HG03457 (cell line): ENCODE measurements at regions not wholly inside any gene's neighbourhood (a gene's known extent, or its start where the extent isn't known, plus 50 kb on each side); places are given as distances from the start of the nearest gene placed in this dataset.

ENCODE experiments used
- ATAC-seq: cut with Tn5 transposase; IDR thresholded peaks from one replicate; pipeline ENCODE4 v1.9.1; 2021; ENCODE audit warnings: moderate number of reproducible peaks; ENCODE audit not compliant: unreplicated experiment

DNA sequence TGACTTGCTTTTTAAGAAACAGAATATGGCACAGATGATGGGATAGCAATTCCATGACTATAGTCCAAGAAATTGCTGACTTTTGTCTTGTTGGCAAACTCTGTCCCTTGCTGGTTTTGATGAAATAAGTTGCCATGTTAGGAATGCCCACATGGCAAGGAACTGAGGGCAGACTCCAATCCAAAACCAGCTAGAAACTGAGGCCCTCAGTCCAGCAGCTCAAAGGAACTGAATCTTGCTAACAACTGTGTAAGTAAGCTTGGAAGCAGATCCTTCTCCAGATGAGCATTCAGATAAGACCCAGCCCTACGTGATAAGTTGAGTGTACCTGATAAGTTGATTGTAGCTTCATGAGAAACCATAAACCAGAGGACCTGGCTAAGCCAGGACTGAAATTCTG is 64.3 kb upstream of the BMPER start:
- no peak for ATAC-seq

DNA sequence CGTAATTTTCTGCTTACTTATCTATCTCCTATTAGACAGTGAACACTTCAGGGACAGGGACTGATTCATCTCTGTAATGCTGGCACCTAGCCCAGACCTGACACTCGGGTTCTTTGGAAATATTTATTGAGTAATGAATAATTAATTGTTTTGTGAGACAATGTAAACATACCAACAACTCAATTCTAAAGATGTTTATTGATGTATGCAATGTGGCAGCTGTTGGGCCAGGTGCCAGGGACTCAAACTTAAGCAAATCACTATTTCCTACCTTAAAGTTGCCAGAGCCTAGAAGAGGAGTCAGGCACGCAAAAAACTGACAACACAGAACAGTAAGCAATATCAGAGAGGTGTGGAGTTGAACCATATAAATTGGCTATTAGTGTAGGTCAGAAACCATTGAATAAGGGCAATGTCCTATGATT is 63.6 kb upstream of the BMPER start:
- ATAC-seq: no peak

DNA sequence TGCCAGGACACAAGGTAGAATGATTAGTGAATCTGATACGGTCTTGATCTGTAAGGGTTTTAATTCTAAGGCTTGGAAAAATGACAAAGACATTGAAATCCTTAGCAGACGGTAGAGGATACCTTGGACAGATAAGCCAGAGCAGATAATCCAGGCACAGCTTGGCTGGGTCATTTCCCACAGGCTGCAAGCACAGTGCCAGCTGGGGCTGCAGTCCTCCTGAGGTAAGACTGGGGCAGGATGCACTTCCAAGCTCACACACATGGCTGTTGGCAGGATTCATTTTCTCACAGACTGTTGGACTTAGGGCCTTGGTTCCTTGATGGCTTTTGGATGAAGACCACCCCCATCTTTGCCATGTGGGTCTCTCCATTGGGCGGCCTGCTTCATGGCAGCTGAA is 63.2 kb upstream of the BMPER start:
- no peak for ATAC-seq

DNA sequence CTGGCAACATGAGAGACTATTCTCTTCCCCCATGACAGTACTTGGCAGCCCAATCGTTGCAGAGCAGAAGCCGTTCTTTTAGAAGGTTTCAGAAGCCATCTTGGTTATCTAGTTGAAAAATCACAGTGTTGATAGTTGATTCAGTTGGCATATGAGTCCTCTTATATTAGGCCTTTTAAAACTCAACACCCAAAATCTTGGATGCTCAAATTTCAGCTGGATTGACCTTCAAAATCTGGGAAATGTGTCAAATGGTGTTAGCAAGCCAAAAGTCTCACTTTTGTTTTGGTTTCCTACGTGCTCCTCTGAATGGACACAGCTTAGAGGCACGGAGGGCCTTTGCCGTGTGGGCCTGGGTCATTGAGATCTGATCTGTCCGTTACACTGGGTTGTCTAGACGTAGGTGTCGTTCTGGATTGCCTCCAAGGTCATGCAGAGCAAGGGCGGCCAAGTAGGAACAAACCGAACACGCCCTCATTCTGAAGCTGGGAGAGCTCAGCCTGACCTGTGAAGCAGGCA is 59.3 kb upstream of the BMPER start:
- no peak for ATAC-seq

DNA sequence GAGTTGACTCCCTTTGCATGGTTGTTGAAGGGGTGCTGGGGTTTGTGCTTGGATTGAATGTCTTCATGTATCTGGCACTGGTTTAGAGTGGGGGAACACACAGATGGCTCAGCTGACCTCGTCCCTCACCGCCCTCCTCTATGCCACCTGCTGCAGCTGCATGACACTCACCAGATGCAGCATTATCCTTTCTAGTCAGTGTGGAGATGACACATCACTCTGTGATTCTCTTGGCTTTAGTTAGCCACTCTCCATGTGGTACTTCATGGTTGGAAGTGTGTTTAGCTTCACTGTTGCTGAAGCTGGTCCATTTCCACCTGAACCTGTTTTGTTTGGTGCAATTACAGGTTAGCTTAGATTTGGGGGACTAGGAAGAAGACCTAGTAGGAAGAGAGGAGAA is 56.3 kb upstream of the BMPER start:
- no peak for ATAC-seq

DNA sequence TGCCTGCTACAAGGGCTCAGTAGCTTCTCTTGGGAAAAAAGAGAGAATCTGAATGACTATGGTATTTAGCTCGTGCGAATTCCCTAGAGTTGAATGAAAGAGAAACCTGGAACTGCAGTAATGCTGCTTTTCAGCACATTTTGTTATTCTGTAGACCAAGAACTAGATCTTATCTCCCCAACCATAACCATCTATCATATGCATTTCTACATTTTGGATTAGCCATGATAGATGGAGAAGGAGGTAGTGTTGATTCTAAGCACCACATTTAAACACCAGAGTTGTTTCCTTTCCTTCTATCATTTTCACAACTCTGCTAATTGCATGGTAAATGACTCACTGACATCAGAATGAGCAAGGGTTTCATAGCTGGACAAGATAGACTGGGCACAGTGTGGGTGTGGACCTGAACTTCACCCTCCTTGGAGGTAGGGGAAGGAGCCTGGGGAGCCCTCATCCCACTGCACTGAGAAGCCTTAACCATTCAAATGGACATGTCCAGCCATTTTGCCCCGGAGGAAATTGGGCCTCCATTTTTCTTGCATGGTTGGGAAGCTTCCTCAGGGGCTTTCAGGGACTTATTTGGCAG is 55.3 kb upstream of the BMPER start:
- ATAC-seq: no peak

DNA sequence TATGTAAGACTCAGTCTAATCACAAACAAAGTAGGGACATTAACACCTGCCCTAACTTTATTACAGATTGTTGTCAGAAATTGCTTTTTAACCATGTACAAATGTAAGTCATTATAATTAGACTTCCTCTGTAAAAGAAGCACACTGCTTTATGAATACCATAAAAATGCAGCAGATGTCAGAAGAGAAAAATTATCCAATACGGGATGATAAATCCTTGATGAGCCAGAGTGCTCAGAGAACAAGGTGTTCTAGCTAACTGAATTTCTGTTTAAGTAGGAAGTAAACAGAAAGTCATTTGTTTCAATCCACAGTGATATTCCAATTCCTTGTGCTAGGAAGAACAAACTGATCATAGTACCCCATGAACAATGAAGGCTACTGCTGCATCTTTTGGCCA is 54.6 kb upstream of the BMPER start:
- ATAC-seq: no peak

DNA sequence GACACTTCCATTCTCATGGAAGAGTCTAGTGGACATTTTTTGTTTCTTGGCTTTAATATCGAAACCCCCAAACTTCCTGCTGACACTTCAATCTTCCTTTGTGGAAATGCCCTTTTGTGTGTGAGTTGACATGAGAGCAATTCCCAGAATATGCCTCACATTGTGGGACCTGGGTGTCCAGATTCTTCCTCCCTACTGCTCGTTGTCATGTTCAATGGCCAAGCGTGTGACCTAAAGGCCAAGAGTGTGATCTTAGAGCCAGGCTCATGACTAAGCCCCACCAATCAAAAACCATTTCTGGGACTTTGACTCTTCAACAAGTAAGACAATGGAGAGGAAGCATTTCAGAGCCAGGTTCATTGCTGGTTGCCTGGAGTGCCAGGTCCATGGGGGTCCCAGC is 52.5 kb upstream of the BMPER start:
- no peak for ATAC-seq

DNA sequence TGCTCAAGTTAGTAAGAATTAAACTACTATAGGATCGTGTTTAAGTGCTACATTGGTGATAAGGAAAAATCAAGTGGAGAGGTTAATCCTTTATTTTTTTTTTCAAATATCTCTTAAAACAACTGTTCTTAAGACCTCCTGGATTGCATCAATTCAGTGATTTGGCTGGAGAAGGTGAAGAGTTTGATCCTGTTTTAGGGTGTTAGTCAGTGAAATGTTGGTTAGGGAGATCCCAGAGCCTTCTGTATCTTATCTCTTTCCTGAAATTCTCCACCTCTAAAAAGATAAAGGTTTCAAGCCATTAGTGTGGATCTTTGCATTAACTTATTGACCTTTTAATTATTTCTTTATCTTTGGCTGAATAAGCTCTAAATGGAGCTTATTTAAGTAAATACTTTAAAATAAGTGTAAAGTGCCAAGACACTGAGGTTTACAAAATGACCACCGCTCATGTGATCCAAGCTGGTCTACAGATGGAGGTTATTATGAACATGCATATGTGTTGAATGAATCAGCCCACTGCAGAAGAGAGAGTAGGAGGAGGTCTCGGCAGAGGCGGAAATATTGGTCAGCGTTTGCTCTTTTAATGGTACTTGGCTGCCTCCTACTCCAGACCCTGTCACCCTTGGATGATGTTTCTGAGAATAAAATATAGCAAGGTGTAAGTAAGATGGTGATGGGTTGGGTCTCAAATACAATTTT is 51.8 kb upstream of the BMPER start:
- ATAC-seq: no peak

DNA sequence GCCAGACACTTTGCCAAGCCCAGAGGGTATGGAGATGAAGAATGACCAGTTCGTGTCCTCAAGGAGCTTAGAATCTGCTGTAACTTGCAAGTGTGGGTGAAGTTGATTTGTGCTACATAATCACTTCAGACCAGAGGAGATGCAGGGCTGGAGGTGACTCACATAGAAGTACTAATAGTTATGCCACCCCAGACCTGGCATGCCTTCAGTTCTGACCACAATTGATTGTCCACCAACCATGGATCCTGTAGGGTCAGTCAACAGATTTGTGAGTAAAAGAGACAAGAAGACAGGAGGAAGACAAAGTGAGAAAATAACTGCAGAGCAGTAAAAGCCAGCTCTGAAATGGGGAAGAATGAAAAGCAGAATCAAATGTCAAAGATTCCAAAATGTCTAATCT is 51.2 kb upstream of the BMPER start:
- no peak for ATAC-seq

DNA sequence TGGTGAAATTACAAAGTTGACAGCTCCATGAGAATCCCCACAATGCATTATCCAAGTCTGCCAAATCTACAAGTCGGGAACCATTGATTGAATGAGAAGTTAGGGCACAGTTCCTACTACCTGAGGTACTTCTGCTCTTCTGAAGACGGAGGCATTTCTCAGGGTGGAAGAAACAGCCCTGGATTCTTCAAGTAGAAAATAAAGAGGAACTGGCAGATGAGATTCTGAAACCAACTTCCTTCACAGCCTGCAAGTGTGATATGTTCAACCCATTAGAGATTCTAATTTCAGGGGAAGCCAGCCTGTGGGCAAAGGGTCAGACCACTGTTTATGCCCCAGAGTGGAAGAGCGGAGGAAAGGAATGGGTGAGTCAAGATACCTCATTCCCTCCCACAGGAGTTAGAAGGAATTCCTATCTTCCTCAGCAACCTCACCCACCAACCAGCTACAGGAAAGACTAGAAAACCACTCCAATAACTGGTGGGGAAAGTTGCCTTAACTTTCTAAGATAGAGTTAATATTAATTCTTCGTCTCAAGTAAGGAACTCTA is 50.5 kb upstream of the BMPER start:
- ATAC-seq: no peak
